ENCODE measurements at regions not wholly inside any gene's neighbourhood (a gene's known extent, or its start where the extent isn't known, plus 50 kb on each side); places are given as distances from the start of the nearest gene placed in this dataset.

DNA sequence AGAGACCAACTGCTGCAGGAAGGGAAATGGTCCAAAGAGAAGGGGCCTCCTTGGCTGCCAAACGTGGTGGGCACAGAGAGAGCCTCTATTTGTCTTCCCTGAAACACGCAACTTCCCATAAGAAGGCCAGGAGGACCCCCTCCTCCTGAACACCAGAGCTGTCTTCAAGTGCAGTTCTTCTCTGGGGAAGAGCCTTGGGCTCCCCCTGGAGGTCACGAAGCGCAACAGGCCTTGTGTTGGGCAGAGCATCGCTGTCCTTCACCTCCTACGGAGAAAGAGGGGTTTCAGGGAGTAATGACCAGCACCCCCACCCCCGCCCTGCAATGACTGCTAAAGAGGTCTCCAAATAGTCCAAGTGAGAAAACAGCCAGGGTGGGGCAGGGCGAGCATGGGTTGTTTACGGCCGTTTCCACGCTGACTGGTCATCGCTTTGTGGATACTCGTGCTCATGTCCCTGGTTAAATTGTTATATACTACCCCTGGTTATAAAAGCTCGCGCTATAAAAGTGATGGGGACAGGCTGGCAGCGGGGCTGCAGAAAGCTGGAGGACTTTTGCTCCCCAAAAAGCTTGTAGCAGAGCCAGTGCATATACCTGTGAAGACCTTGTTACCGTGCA lies 397.5 kb upstream of the ATP10A start:
- TF ChIP-seq CTCF (tag by site-specific recombination; IDR thresholded peaks at IDR 0.05) = no peak
- no peak for TF ChIP-seq ZEB2 (tag by site-specific recombination; IDR thresholded peaks at IDR 0.05)
- TF ChIP-seq, protein P1, sequence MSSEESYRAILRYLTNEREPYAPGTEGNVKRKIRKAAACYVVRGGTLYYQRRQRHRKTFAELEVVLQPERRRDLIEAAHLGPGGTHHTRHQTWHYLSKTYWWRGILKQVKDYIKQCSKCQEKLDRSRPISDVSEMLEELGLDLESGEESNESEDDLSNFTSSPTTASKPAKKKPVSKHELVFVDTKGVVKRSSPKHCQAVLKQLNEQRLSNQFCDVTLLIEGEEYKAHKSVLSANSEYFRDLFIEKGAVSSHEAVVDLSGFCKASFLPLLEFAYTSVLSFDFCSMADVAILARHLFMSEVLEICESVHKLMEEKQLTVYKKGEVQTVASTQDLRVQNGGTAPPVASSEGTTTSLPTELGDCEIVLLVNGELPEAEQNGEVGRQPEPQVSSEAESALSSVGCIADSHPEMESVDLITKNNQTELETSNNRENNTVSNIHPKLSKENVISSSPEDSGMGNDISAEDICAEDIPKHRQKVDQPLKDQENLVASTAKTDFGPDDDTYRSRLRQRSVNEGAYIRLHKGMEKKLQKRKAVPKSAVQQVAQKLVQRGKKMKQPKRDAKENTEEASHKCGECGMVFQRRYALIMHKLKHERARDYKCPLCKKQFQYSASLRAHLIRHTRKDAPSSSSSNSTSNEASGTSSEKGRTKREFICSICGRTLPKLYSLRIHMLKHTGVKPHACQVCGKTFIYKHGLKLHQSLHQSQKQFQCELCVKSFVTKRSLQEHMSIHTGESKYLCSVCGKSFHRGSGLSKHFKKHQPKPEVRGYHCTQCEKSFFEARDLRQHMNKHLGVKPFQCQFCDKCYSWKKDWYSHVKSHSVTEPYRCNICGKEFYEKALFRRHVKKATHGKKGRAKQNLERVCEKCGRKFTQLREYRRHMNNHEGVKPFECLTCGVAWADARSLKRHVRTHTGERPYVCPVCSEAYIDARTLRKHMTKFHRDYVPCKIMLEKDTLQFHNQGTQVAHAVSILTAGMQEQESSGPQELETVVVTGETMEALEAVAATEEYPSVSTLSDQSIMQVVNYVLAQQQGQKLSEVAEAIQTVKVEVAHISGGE (tag by site-specific recombination; conservative IDR thresholded peaks at IDR 0.05; ENCODE audit: low read depth) = no peak
- TF ChIP-seq KLF17 (tag by site-specific recombination; IDR thresholded peaks at IDR 0.05) = no peak
- no peak for TF ChIP-seq ZNF174 (tag by site-specific recombination; IDR thresholded peaks at IDR 0.05)
- TF ChIP-seq ZNF37A (tag by site-specific recombination; IDR thresholded peaks at IDR 0.05) = no peak
- TF ChIP-seq ZBTB21 (tag by site-specific recombination; IDR thresholded peaks at IDR 0.05) = no peak
- TF ChIP-seq ZFP41 (tag by site-specific recombination; IDR thresholded peaks at IDR 0.05; ENCODE audit: borderline replicate concordance) = no peak
- TF ChIP-seq HOXA7 (CRISPR knock-in tag; IDR thresholded peaks at IDR 0.05; ENCODE audit: borderline replicate concordance) = no peak
- no peak for TF ChIP-seq ZNF391 (tag by site-specific recombination; IDR thresholded peaks at IDR 0.05; ENCODE audit: borderline replicate concordance, low read depth)
- no peak for TF ChIP-seq SP2 (tag by site-specific recombination; IDR thresholded peaks at IDR 0.05)

All from HEK293 (cell line).